Prostate gland (tissue), 2 donors: ENCODE measurements at regions not wholly inside any gene's neighbourhood (a gene's known extent, or its start where the extent isn't known, plus 50 kb on each side); places are given as distances from the start of the nearest gene placed in this dataset.

Experiments used
- DNase-seq: peaks from one replicate; pipeline ENCODE4 v3.0.0-alpha.2; 2019; ENCODE audit warnings: low spot score
- H3K27ac ChIP-seq, 2 donors: fragments of 200-600 bp; sonication (generic); 2 replicates each; pipeline ENCODE4 v1.5.1; 2017 to 2019
- H3K27me3 ChIP-seq: fragments of 200-600 bp; sonication (generic); replicated peaks from 2 replicates; pipeline ENCODE4 v1.5.1; 2019; ENCODE audit not compliant: insufficient read depth
- H3K36me3 ChIP-seq, 2 donors: fragments of 200-600 bp; sonication (generic); 1 replicate in 1 of 2; 2 replicates in 1 of 2; pipeline versions ENCODE4 v1.5.1 to v1.8.1; 2017 to 2019
- H3K4me1 ChIP-seq: fragments of 200-600 bp; sonication (generic); replicated peaks from 2 replicates; pipeline ENCODE4 v1.5.1; 2019
- H3K4me3 ChIP-seq, 2 donors: fragments of 200-600 bp; sonication (generic); 2 replicates each; pipeline ENCODE4 v1.5.1; 2017 to 2019
- H3K9me3 ChIP-seq: fragments of 200-600 bp; sonication (generic); 2 replicates; pipeline ENCODE4 v1.5.1; 2017
- POLR2A ChIP-seq: fragments of 450-650 bp; IDR thresholded peaks from one replicate; pipeline ENCODE4 v1.6.1; 2016; ENCODE audit warnings: antibody characterized with exemption, mild to moderate bottlenecking
- POLR2AphosphoS5 ChIP-seq: sonication (generic); formaldehyde crosslinking; IDR thresholded peaks from one replicate; pipeline ENCODE4 v1.6.1; 2017; ENCODE audit warnings: antibody characterized with exemption
- WGBS: methylation state at CpG from one replicate; pipeline ENCODE4 v1.1.5; 2018; 5-methylcytosine and 5-hydroxymethylcytosine counted together
- intact Hi-C: fragments of 100-400 bp; cut with DNase I; formaldehyde crosslinking; loops from one replicate; pipeline ENCODE4 v1.14.2; 2022
- TF ChIP-seq, protein P1 (sequence below), 4 experiments: fragments of 200-600 bp in 2 of 4; fragments of 450-650 bp in 2 of 4; sonication (generic) in 2 of 4; IDR thresholded peaks; 1 replicate in 3 of 4; 2 replicates in 1 of 4; pipeline ENCODE4 v1.5.1; 2016 to 2019; ENCODE audit warnings: antibody characterized with exemption in 4 of 4, mild to moderate bottlenecking in 2 of 4, moderate library complexity in 2 of 4

GRCh38 chr21:31479222-31479621 is 135.2 kb upstream of the TIAM1 start:
- H3K4me3 ChIP-seq, result no peak overlapping the region
- H3K27ac ChIP-seq, result no peak overlapping the region
- H3K27me3 ChIP-seq, result no peaks in the 10 kb centered on the region
- no peak for DNase-seq
- H3K9me3 ChIP-seq, result no peaks in the 10 kb centered on the region
- H3K36me3 ChIP-seq, result no peaks in the 10 kb centered on the region
- H3K4me1 ChIP-seq, result no peaks in the 10 kb centered on the region
- WGBS, result 98% methylated on average over 8 of the region's 8 CpGs
- intact Hi-C loops, result no loop called here
- TF ChIP-seq, protein P1, sequence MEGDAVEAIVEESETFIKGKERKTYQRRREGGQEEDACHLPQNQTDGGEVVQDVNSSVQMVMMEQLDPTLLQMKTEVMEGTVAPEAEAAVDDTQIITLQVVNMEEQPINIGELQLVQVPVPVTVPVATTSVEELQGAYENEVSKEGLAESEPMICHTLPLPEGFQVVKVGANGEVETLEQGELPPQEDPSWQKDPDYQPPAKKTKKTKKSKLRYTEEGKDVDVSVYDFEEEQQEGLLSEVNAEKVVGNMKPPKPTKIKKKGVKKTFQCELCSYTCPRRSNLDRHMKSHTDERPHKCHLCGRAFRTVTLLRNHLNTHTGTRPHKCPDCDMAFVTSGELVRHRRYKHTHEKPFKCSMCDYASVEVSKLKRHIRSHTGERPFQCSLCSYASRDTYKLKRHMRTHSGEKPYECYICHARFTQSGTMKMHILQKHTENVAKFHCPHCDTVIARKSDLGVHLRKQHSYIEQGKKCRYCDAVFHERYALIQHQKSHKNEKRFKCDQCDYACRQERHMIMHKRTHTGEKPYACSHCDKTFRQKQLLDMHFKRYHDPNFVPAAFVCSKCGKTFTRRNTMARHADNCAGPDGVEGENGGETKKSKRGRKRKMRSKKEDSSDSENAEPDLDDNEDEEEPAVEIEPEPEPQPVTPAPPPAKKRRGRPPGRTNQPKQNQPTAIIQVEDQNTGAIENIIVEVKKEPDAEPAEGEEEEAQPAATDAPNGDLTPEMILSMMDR (IDR thresholded peaks at IDR 0.05), result no peak
- TF ChIP-seq POLR2AphosphoS5 (no peak), POLR2A (no peak)

- DNase-seq, result no peak
- H3K4me1 ChIP-seq, result no peaks in the 10 kb centered on the region
- H3K4me3 ChIP-seq, result no peak overlapping the region
- H3K36me3 ChIP-seq, result no peaks in the 10 kb centered on the region
- H3K9me3 ChIP-seq, result no peaks in the 10 kb centered on the region
- H3K27me3 ChIP-seq, result no peaks in the 10 kb centered on the region
- H3K27ac ChIP-seq, result no peak overlapping the region
- TF ChIP-seq POLR2A (no peak), POLR2AphosphoS5 (no peak)
- TF ChIP-seq, protein P1 (IDR thresholded peaks at IDR 0.05), result no peak
- 72% methylated on average over 11 of the region's 11 CpGs for WGBS
- intact Hi-C loops, result no loop called here
Observed at GRCh38 chr21:31476263-31477022, 132.4 kb upstream of the TIAM1 start.

DNA sequence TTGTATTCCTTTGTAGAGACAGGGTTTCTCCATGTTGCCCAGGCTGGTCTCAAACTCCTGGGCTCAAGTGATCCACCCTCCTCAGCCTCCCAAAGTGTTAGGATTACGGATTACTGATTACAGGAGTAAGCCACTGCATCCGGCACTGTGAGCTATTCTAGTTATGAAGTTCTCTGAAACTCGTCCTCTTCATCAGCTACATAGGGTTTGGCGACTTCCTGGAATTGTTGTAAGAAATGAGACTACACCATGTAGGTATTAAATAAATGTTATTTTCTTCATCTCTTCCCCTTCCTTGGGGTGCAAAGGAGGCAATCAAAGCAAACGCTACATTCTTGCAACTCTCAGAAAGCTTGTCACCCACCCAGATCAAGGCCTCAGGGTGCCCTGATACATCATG is 131.2 kb upstream of the TIAM1 start:
- 93% methylated on average over 5 of the region's 5 CpGs for WGBS
- Histone ChIP-seq H3K4me1 (no peaks in the 10 kb centered on the region), H3K36me3 (no peaks in the 10 kb centered on the region), H3K27me3 (no peaks in the 10 kb centered on the region), H3K27ac (no peak overlapping the region), H3K4me3 (no peak overlapping the region), H3K9me3 (no peaks in the 10 kb centered on the region)
- TF ChIP-seq POLR2A (no peak), POLR2AphosphoS5 (no peak)
- TF ChIP-seq, protein P1 (IDR thresholded peaks at IDR 0.05), result no peak
- no peak for DNase-seq
- intact Hi-C loops, result no loop called here

- 88% methylated on average over 8 of the region's 8 CpGs for WGBS
- no peak overlapping the region for H3K27ac ChIP-seq
- TF ChIP-seq, protein P1 (IDR thresholded peaks at IDR 0.05), result no peak
- TF ChIP-seq POLR2AphosphoS5 (no peak), POLR2A (no peak)
Observed at GRCh38 chr21:31473685-31474345, 129.8 kb upstream of the TIAM1 start.

DNA sequence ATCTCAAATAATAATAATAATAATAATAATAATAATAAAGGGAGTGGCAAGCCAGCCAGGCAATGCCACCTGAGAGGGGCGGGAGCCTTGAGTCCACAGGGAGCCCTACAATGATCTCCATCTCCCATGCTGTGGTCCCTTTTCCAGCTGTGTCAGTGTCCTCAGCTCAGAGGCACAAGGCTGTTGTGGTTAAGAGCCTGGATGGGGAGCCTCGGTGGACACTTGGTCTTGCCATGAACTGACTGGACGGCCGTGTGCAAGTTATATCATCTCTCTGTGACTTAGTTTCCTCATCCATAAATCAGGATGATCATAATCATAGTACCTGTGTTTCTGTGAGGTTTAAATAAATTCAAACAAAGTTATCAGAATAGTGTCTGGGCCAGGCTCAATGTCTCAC is 127.8 kb upstream of the TIAM1 start:
- Histone ChIP-seq H3K4me1 (no peaks in the 10 kb centered on the region), H3K4me3 (no peak overlapping the region), H3K9me3 (no peaks in the 10 kb centered on the region), H3K27me3 (no peaks in the 10 kb centered on the region), H3K36me3 (no peaks in the 10 kb centered on the region), H3K27ac (no peak overlapping the region)
- 93% methylated on average over 4 of the region's 4 CpGs for WGBS
- TF ChIP-seq POLR2AphosphoS5, result no peak
- TF ChIP-seq POLR2A, result no peak
- TF ChIP-seq, protein P1 (IDR thresholded peaks at IDR 0.05), result no peak
- no peak for DNase-seq
- intact Hi-C loops, result no loop called here

More at GRCh38 chr21:31473685-31474345, 129.8 kb upstream of the TIAM1 start:
- Histone ChIP-seq H3K4me3 (no peak overlapping the region), H3K9me3 (no peaks in the 10 kb centered on the region), H3K36me3 (no peaks in the 10 kb centered on the region), H3K4me1 (no peaks in the 10 kb centered on the region), H3K27me3 (no peaks in the 10 kb centered on the region)
- intact Hi-C loops, result no loop called here
- no peak for DNase-seq
